Panc1 (cell line): ENCODE measurements at regions not wholly inside any gene's neighbourhood (a gene's known extent, or its start where the extent isn't known, plus 50 kb on each side); places are given as distances from the start of the nearest gene placed in this dataset.

Experiments used
- ATAC-seq: fragments of 200-7000 bp; cut with Tn5 transposase; 2 replicates; pipeline ENCODE4 v1.9.1; 2020; ENCODE audit warnings: mild to moderate bottlenecking, moderate library complexity
- BruUV-seq: library from RNA; stranded (reverse); fragments of 400-500 nt; replicated peaks from 2 replicates; lab custom pipeline; 2021; lab: Mats Ljungman, UMichigan
- CTCF ChIA-PET: fragments of 300-600 bp; sonication (Branson Sonifier 250); formaldehyde crosslinking; loops from one replicate; lab custom pipeline; 2022; ENCODE audit warnings: antibody characterized with exemption; lab: Charles Lee
- POLR2A ChIA-PET: fragments of 300-600 bp; sonication (Branson Sonifier 250); formaldehyde crosslinking; loops from one replicate; lab custom pipeline; 2022; ENCODE audit warnings: antibody characterized with exemption; lab: Charles Lee
- DNase-seq: peaks from one replicate; pipeline ENCODE4 v3.0.0-alpha.2; 2010; ENCODE audit warnings: low read depth, low spot score
- H3K27ac ChIP-seq: 2 replicates; pipeline ENCODE4 v1.5.1; 2011; ENCODE audit warnings: mild to moderate bottlenecking, low read length, inconsistent platforms
- H3K27me3 ChIP-seq: fragments of 200-500 bp; sonication (Bioruptor generic); 2 replicates; pipeline ENCODE4 v1.6.0; 2014; ENCODE audit warnings: low read length, inconsistent platforms; ENCODE audit not compliant: control insufficient read depth, insufficient read depth
- H3K36me3 ChIP-seq: fragments of 200-500 bp; sonication (Bioruptor generic); 2 replicates; pipeline ENCODE4 v1.5.1; 2014; ENCODE audit warnings: inconsistent platforms, mild to moderate bottlenecking, low read length, moderate library complexity; ENCODE audit not compliant: control insufficient read depth, insufficient read depth
- H3K4me1 ChIP-seq: 2 replicates; pipeline ENCODE4 v1.5.1; 2011; ENCODE audit warnings: inconsistent platforms, mild to moderate bottlenecking, low read length, moderate library complexity; ENCODE audit not compliant: control insufficient read depth, insufficient read depth
- H3K4me3 ChIP-seq, 2 experiments: 2 replicates each; pipeline ENCODE4 v1.5.1; 2011 to 2012; ENCODE audit warnings: low read depth in 2 of 2, low read length in 2 of 2, mild to moderate bottlenecking in 2 of 2, inconsistent platforms in 1 of 2, moderate library complexity in 1 of 2
- H3K9me3 ChIP-seq: fragments of 200-500 bp; sonication (Bioruptor generic); 2 replicates; pipeline ENCODE4 v1.5.1; 2014; ENCODE audit warnings: low read depth, mild to moderate bottlenecking, inconsistent platforms, low read length, moderate library complexity; ENCODE audit not compliant: control insufficient read depth, insufficient read depth
- POLR2AphosphoS5 ChIP-seq: IDR thresholded peaks from 2 replicates; pipeline ENCODE4 v1.6.1; 2012; ENCODE audit warnings: mild to moderate bottlenecking, low read depth, low read length, moderate library complexity
- REST ChIP-seq, 2 experiments: IDR thresholded peaks; 2 replicates each; pipeline ENCODE4 v1.6.1; 2011 to 2012; ENCODE audit warnings: low read depth in 2 of 2, control low read depth in 1 of 2, low read length in 1 of 2, mild to moderate bottlenecking in 1 of 2, moderate library complexity in 1 of 2; ENCODE audit not compliant: insufficient read depth in 1 of 2
- SIN3A ChIP-seq: IDR thresholded peaks from 2 replicates; pipeline ENCODE4 v1.6.1; 2012; ENCODE audit warnings: low read depth, mild to moderate bottlenecking, low read length, moderate library complexity, borderline replicate concordance; ENCODE audit not compliant: insufficient read depth
- TCF7L2 ChIP-seq: IDR thresholded peaks from 2 replicates; pipeline ENCODE4 v1.6.1; 2011; ENCODE audit warnings: mild to moderate bottlenecking, low read depth, low read length, inconsistent platforms
- in situ Hi-C: cut with HindIII; loops from 2 replicates; pipeline ENCODE4 v1.10.0; 2016; ENCODE audit warnings: low sequenced_read_pairs, low pct_unique_long_range_greater_than_20kb
- intact Hi-C: fragments of 100-400 bp; cut with micrococcal nuclease; formaldehyde crosslinking; loops from one replicate; pipeline ENCODE4 v1.10.0; 2022; ENCODE audit not compliant: unreplicated experiment
- TF ChIP-seq, protein P1 (sequence below): fragments of 450-650 bp; IDR thresholded peaks from 2 replicates; pipeline ENCODE4 v1.5.1; 2017; ENCODE audit warnings: mild to moderate bottlenecking

- Histone ChIP-seq H3K36me3 (no peaks in the 10 kb centered on the region), H3K4me1 (no peaks in the 10 kb centered on the region), H3K9me3 (no peaks in the 10 kb centered on the region), H3K27me3 (0 out of 2 replicates have a peak, but pooled peaks cover 2% of the 10 kb centered on the region), H3K27ac (no peak overlapping the region), H3K4me3 (no peak overlapping the region)
- intact Hi-C loops = no loop called here
- POLR2A ChIA-PET = no interaction called here
- no peak for ATAC-seq
- TF ChIP-seq POLR2AphosphoS5 = no peak
- TF ChIP-seq REST (IDR thresholded peaks at IDR 0.05; ENCODE audit: insufficient read depth in 1 of 2, low read depth in 2 of 2, low read length in 1 of 2) = no peak
- TF ChIP-seq TCF7L2 = no peak
- TF ChIP-seq, protein P1, sequence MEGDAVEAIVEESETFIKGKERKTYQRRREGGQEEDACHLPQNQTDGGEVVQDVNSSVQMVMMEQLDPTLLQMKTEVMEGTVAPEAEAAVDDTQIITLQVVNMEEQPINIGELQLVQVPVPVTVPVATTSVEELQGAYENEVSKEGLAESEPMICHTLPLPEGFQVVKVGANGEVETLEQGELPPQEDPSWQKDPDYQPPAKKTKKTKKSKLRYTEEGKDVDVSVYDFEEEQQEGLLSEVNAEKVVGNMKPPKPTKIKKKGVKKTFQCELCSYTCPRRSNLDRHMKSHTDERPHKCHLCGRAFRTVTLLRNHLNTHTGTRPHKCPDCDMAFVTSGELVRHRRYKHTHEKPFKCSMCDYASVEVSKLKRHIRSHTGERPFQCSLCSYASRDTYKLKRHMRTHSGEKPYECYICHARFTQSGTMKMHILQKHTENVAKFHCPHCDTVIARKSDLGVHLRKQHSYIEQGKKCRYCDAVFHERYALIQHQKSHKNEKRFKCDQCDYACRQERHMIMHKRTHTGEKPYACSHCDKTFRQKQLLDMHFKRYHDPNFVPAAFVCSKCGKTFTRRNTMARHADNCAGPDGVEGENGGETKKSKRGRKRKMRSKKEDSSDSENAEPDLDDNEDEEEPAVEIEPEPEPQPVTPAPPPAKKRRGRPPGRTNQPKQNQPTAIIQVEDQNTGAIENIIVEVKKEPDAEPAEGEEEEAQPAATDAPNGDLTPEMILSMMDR = no peak
- no peak for TF ChIP-seq SIN3A
- DNase-seq = no peak
- in situ Hi-C loops = no loop called here
- CTCF ChIA-PET = no interaction called here
- no TSS peak for BruUV-seq
Observed at GRCh38 chr16:8516471-8516870, 73.8 kb downstream of the TMEM114 start.

- Histone ChIP-seq H3K27ac (no peak overlapping the region), H3K4me3 (no peak overlapping the region), H3K36me3 (no peaks in the 10 kb centered on the region), H3K27me3 (peaks cover 14% of the 10 kb centered on the region), H3K9me3 (no peaks in the 10 kb centered on the region), H3K4me1 (no peaks in the 10 kb centered on the region)
- ChIA-PET CTCF (no interaction called here), POLR2A (no interaction called here)
- no peak for DNase-seq
- ATAC-seq = no peak
- no TSS peak for BruUV-seq
- intact Hi-C loops = no loop called here
- TF ChIP-seq, protein P1 = no peak
- TF ChIP-seq SIN3A = no peak
- no peak for TF ChIP-seq REST (IDR thresholded peaks at IDR 0.05; ENCODE audit: insufficient read depth in 1 of 2, low read depth in 2 of 2, low read length in 1 of 2)
- TF ChIP-seq POLR2AphosphoS5 = no peak
- no peak for TF ChIP-seq TCF7L2
- in situ Hi-C loops = no loop called here
Observed at GRCh38 chr16:8512941-8513624, 77.2 kb downstream of the TMEM114 start.
